Activated T-helper 2 cell treated with anti-CD3 and anti-CD28 coated beads, Interferon-gamma antibody, Interleukin-2, Interleukin-4, amounts not matched to agents 10 μg/mL and 5 μg/mL and 100 μg/mL, durations not matched to agents 14 hours and 24 hours and 36 hours (primary cell): ENCODE measurements at regions not wholly inside any gene's neighbourhood (a gene's known extent, or its start where the extent isn't known, plus 50 kb on each side); places are given as distances from the start of the nearest gene placed in this dataset.

Experiments
- DNase-seq: peaks from one replicate; pipeline ENCODE4 v3.0.0; 2021; ENCODE audit warnings: low spot score
- H3K27ac Mint-ChIP-seq: one replicate; pipeline ENCODE4 v1.8.0; 2021; ENCODE audit warnings: mixed read lengths
- H3K27me3 Mint-ChIP-seq: one replicate; pipeline ENCODE4 v1.8.0; 2021; ENCODE audit warnings: low read depth, mixed read lengths
- H3K36me3 Mint-ChIP-seq: one replicate; pipeline ENCODE4 v1.8.0; 2021; ENCODE audit warnings: low read depth, mixed read lengths
- H3K4me1 Mint-ChIP-seq: one replicate; pipeline ENCODE4 v1.8.0; 2021; ENCODE audit warnings: low read depth, mixed read lengths
- H3K4me3 Mint-ChIP-seq: one replicate; pipeline ENCODE4 v1.8.0; 2021; ENCODE audit warnings: low read depth, mild to moderate bottlenecking, moderate library complexity, mixed read lengths
- H3K9me3 Mint-ChIP-seq: one replicate; pipeline ENCODE4 v1.8.0; 2021; ENCODE audit warnings: mixed read lengths
- intact Hi-C: fragments of 100-400 bp; cut with micrococcal nuclease; formaldehyde crosslinking; loops from one replicate; pipeline ENCODE4 v1.15.1; 2023

DNA sequence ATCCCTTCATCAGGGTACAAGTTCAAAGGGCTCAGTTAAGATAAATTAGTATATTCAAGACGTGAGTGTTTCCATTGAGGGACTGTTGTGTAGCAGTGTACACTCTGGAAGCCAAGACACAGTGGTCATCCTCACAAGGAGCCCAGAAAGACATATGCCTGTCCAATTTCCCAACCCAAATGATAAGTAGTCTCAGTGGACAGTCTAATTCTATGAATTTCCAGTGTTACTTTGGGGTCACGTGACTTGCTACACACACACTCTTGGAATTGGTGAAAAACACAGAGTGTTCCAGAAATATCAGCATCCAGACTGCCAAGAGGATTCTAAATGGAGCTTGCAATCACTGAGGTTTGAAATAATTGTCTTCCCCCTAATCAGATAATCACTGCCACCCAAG, 365.1 kb downstream of the WDR11 start:
- no peak overlapping the region for H3K4me3 Mint-ChIP-seq
- no peaks in the 10 kb centered on the region for H3K9me3 Mint-ChIP-seq
- H3K4me1 Mint-ChIP-seq = no peaks in the 10 kb centered on the region
- no peak overlapping the region for H3K27ac Mint-ChIP-seq
- H3K36me3 Mint-ChIP-seq = no peaks in the 10 kb centered on the region
- no peak for DNase-seq
- intact Hi-C loops = no loop called here
- no peaks in the 10 kb centered on the region for H3K27me3 Mint-ChIP-seq

DNA sequence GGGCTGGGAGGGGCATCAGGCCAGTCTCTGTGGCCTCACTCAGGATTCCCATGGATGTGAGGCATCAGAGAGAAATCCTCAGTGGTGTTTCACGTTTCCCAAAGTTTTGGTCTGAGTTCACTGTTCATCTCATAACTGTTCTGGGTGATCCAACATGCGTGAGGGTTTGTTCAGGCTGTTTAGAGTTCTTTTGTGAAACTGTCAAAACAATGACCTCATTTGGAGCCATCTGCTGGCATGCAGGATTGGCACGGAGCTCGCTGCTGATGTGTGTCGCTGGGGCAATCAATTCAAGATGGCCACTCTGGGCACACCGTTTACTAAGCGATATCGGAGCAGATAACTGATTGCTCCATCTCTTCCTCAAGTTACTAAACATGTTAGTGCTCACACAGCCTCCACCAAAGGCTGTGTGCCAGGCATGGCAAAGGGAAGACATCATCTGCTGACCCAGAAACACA, 365.6 kb downstream of the WDR11 start:
- intact Hi-C loops = no loop called here
- no peak for DNase-seq
- no peaks in the 10 kb centered on the region for H3K9me3 Mint-ChIP-seq
- no peak overlapping the region for H3K4me3 Mint-ChIP-seq
- H3K36me3 Mint-ChIP-seq = no peaks in the 10 kb centered on the region
- H3K27me3 Mint-ChIP-seq = no peaks in the 10 kb centered on the region
- H3K27ac Mint-ChIP-seq = no peak overlapping the region
- H3K4me1 Mint-ChIP-seq = no peaks in the 10 kb centered on the region

- intact Hi-C loops = no loop called here
- Mint-ChIP-seq H3K9me3 (no peaks in the 10 kb centered on the region), H3K4me1 (no peaks in the 10 kb centered on the region), H3K4me3 (no peak overlapping the region), H3K27ac (no peak overlapping the region), H3K27me3 (no peaks in the 10 kb centered on the region), H3K36me3 (no peaks in the 10 kb centered on the region)
- no peak for DNase-seq
Measured at GRCh38 chr10:121217331-121217730, 366.2 kb downstream of the WDR11 start.

GRCh38 chr10:121221072-121221471, 369.9 kb downstream of the WDR11 start:
- Mint-ChIP-seq H3K4me3 (no peak overlapping the region), H3K36me3 (no peaks in the 10 kb centered on the region), H3K9me3 (no peaks in the 10 kb centered on the region), H3K4me1 (no peaks in the 10 kb centered on the region), H3K27ac (no peak overlapping the region), H3K27me3 (no peaks in the 10 kb centered on the region)
- DNase-seq = no peak
- intact Hi-C loops = no loop called here

DNA sequence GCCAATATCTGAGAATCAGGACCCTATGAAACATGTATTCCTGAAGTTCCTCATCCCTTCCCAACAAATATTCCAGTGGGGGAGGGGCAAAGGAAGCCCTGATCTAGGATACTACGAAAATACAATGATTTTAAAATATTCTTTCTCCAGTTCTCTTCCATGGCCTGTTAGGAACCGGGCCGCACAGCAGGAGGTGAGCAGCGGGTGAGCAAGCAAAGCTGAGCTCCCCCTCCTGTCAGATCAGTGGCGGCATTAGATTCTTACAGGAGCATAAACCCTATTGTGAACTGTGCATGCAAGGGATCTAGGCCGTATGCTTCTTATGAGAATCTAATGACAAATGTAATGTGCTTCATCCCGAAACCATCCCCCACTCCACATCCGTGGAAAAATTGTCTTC, 370.8 kb downstream of the WDR11 start:
- H3K4me3 Mint-ChIP-seq = no peak overlapping the region
- no peaks in the 10 kb centered on the region for H3K27me3 Mint-ChIP-seq
- no peaks in the 10 kb centered on the region for H3K36me3 Mint-ChIP-seq
- no peaks in the 10 kb centered on the region for H3K4me1 Mint-ChIP-seq
- no peak for DNase-seq
- intact Hi-C loops = no loop called here
- H3K27ac Mint-ChIP-seq = no peak overlapping the region
- H3K9me3 Mint-ChIP-seq = no peaks in the 10 kb centered on the region

- no peaks in the 10 kb centered on the region for H3K9me3 Mint-ChIP-seq
- H3K27me3 Mint-ChIP-seq = no peaks in the 10 kb centered on the region
- H3K4me1 Mint-ChIP-seq = no peaks in the 10 kb centered on the region
- intact Hi-C loops = no loop called here
- no peaks in the 10 kb centered on the region for H3K36me3 Mint-ChIP-seq
- no peak overlapping the region for H3K27ac Mint-ChIP-seq
- H3K4me3 Mint-ChIP-seq = no peak overlapping the region
- no peak for DNase-seq
Measured at GRCh38 chr10:121222842-121223241, 371.7 kb downstream of the WDR11 start.

DNA sequence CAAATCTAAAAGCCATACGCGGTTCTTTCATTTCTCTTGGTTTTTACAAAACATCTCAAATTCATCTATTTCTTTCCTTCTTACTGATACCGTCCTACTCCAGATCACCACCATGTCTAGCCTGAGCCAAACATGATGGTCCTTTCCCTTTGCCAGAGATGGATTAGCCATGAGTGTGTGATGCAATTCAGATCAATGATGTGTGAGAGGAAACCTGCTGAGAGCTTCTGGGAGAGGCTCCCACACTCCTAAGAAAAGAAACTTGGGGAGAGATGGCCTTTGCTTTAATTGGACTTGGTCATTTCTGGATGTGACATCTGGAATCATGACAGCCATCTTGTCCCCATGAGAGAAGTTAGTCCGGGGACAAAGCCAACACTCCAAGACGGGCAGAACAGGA, 367.2 kb downstream of the FGFR2 start:
- H3K4me1 Mint-ChIP-seq = no peaks in the 10 kb centered on the region
- H3K36me3 Mint-ChIP-seq = no peaks in the 10 kb centered on the region
- H3K4me3 Mint-ChIP-seq = no peak overlapping the region
- no peak overlapping the region for H3K27ac Mint-ChIP-seq
- no peaks in the 10 kb centered on the region for H3K27me3 Mint-ChIP-seq
- intact Hi-C loops = no loop called here
- peaks cover 7% of the 10 kb centered on the region for H3K9me3 Mint-ChIP-seq
- DNase-seq = no peak

DNA sequence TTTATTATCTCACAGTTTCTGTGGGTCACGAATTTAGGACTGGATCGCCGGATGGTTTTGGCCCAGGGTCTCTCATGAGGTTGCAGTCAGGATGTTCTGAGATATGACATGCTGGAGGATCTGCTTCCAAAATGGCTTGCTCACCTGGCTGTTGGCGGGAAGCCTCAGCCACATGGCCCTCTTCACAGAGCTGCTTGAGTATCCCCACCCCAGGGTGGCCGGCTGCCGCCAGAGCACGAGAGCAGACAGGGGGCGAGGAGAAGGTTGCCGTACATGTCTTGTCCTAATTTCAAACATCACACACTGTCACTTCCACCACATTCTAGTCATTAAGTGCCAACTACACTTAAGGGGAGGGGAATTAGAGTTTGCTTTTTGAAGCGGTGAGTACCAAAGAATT, 365.8 kb downstream of the FGFR2 start:
- no peaks in the 10 kb centered on the region for H3K4me1 Mint-ChIP-seq
- H3K9me3 Mint-ChIP-seq = peaks cover 15% of the 10 kb centered on the region
- intact Hi-C loops = no loop called here
- no peak overlapping the region for H3K27ac Mint-ChIP-seq
- no peaks in the 10 kb centered on the region for H3K36me3 Mint-ChIP-seq
- H3K4me3 Mint-ChIP-seq = no peak overlapping the region
- no peak for DNase-seq
- H3K27me3 Mint-ChIP-seq = no peaks in the 10 kb centered on the region

GRCh38 chr10:121235692-121236091, 362.6 kb downstream of the FGFR2 start:
- Mint-ChIP-seq H3K36me3 (no peaks in the 10 kb centered on the region), H3K27ac (no peak overlapping the region), H3K4me1 (no peaks in the 10 kb centered on the region), H3K9me3 (peaks cover 27% of the 10 kb centered on the region), H3K27me3 (no peaks in the 10 kb centered on the region), H3K4me3 (no peak overlapping the region)
- DNase-seq = no peak
- intact Hi-C loops = no loop called here

GRCh38 chr10:121236621-121237020, 361.6 kb downstream of the FGFR2 start:
- Mint-ChIP-seq H3K36me3 (no peaks in the 10 kb centered on the region), H3K4me1 (no peaks in the 10 kb centered on the region), H3K27me3 (no peaks in the 10 kb centered on the region), H3K4me3 (no peak overlapping the region), H3K27ac (no peak overlapping the region), H3K9me3 (peaks cover 27% of the 10 kb centered on the region)
- intact Hi-C loops = no loop called here
- no peak for DNase-seq

GRCh38 chr10:121237718-121238117, 360.5 kb downstream of the FGFR2 start:
- Mint-ChIP-seq H3K4me1 (no peaks in the 10 kb centered on the region), H3K4me3 (no peak overlapping the region), H3K9me3 (peaks cover 27% of the 10 kb centered on the region), H3K27me3 (no peaks in the 10 kb centered on the region), H3K27ac (no peak overlapping the region), H3K36me3 (no peaks in the 10 kb centered on the region)
- intact Hi-C loops = no loop called here
- DNase-seq = no peak

- intact Hi-C loops = no loop called here
- no peak for DNase-seq
Measured at GRCh38 chr10:121240011-121240410, 358.2 kb downstream of the FGFR2 start.

DNA sequence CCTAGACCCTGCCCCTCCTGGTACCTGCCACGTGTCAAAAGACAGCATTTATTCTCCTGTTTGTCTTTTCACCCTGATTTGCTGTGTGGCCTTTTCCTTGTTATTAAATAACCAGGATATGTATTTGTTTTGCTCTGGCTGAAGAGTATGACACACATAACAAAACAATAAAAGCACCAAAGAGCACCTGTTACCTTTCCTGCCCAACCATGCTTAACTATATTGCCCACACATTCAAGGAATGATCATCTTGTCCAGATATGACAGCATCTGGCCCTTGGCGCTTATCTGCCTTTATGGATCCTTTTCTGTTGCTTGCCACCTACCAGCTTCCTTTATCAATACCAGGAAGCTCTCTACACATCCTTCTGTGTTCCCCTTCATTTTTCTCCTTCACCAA, 357.7 kb downstream of the FGFR2 start:
- H3K4me3 Mint-ChIP-seq = no peak overlapping the region
- H3K9me3 Mint-ChIP-seq = peaks cover 26% of the 10 kb centered on the region
- DNase-seq = no peak
- no peaks in the 10 kb centered on the region for H3K4me1 Mint-ChIP-seq
- H3K27me3 Mint-ChIP-seq = no peaks in the 10 kb centered on the region
- intact Hi-C loops = no loop called here
- no peak overlapping the region for H3K27ac Mint-ChIP-seq
- H3K36me3 Mint-ChIP-seq = no peaks in the 10 kb centered on the region

More at GRCh38 chr10:121240011-121240410, 358.2 kb downstream of the FGFR2 start:
- Mint-ChIP-seq H3K27ac (no peak overlapping the region), H3K9me3 (peaks cover 27% of the 10 kb centered on the region), H3K4me3 (no peak overlapping the region), H3K27me3 (no peaks in the 10 kb centered on the region), H3K4me1 (no peaks in the 10 kb centered on the region), H3K36me3 (no peaks in the 10 kb centered on the region)

- Mint-ChIP-seq H3K9me3 (peaks cover 20% of the 10 kb centered on the region), H3K27ac (no peak overlapping the region), H3K27me3 (no peaks in the 10 kb centered on the region), H3K4me1 (no peaks in the 10 kb centered on the region), H3K4me3 (no peak overlapping the region), H3K36me3 (no peaks in the 10 kb centered on the region)
- intact Hi-C loops = no loop called here
- no peak for DNase-seq
Measured at GRCh38 chr10:121241337-121241736, 356.9 kb downstream of the FGFR2 start.
